Hepatocyte (in vitro differentiated cells): ENCODE measurements at regions not wholly inside any gene's neighbourhood (a gene's known extent, or its start where the extent isn't known, plus 50 kb on each side); places are given as distances from the start of the nearest gene placed in this dataset.

Source experiments
- DNase-seq: peaks from one replicate; pipeline ENCODE4 v3.0.0-alpha.2; 2016; ENCODE audit warnings: low spot score
- H2AFZ ChIP-seq: fragments of 200-600 bp; sonication (generic); 2 replicates; pipeline ENCODE4 v1.6.0; 2016; ENCODE audit warnings: antibody characterized with exemption, mild to moderate bottlenecking
- H3K27ac ChIP-seq: fragments of 200-600 bp; sonication (generic); 2 replicates; pipeline ENCODE4 v1.5.1; 2016; ENCODE audit warnings: mild to moderate bottlenecking
- H3K27me3 ChIP-seq: fragments of 200-600 bp; sonication (generic); 2 replicates; pipeline ENCODE4 v1.6.1; 2016
- H3K36me3 ChIP-seq: fragments of 200-600 bp; sonication (generic); replicated peaks from 2 replicates; pipeline ENCODE4 v1.5.1; 2016; ENCODE audit warnings: low read depth; ENCODE audit not compliant: insufficient read depth
- H3K4me1 ChIP-seq: fragments of 200-600 bp; sonication (generic); 2 replicates; pipeline ENCODE4 v1.5.1; 2016; ENCODE audit warnings: mild to moderate bottlenecking, moderate library complexity; ENCODE audit not compliant: insufficient read depth
- H3K4me2 ChIP-seq: fragments of 200-600 bp; sonication (generic); 2 replicates; pipeline ENCODE4 v1.6.0; 2016
- H3K4me3 ChIP-seq: fragments of 200-600 bp; sonication (generic); 2 replicates; pipeline ENCODE4 v1.5.1; 2016; ENCODE audit warnings: mild to moderate bottlenecking
- H3K79me2 ChIP-seq: fragments of 200-600 bp; sonication (generic); 2 replicates; pipeline ENCODE4 v1.6.0; 2017; ENCODE audit warnings: mild to moderate bottlenecking
- H3K9me2 ChIP-seq: fragments of 200-600 bp; sonication (generic); replicated peaks from 2 replicates; pipeline ENCODE4 v1.6.0; 2017; ENCODE audit warnings: mild to moderate bottlenecking; ENCODE audit not compliant: insufficient read depth
- H3K9me3 ChIP-seq: fragments of 200-600 bp; sonication (generic); 2 replicates; pipeline ENCODE4 v1.5.1; 2016; ENCODE audit warnings: low read depth, mild to moderate bottlenecking
- H4K20me1 ChIP-seq: fragments of 200-600 bp; sonication (generic); 2 replicates; pipeline ENCODE4 v1.6.0; 2016; ENCODE audit warnings: mild to moderate bottlenecking; ENCODE audit not compliant: insufficient read depth, poor library complexity, severe bottlenecking
- EZH2 ChIP-seq: fragments of 200-600 bp; sonication (generic); IDR thresholded peaks from 2 replicates; pipeline ENCODE4 v1.6.1; 2016; ENCODE audit warnings: antibody characterized with exemption, mild to moderate bottlenecking, borderline replicate concordance
- EZH2phosphoT487 ChIP-seq: fragments of 200-600 bp; sonication (generic); IDR thresholded peaks from one replicate; pipeline ENCODE4 v1.6.1; 2018; ENCODE audit warnings: antibody characterized with exemption, mild to moderate bottlenecking, low read depth, moderate library complexity; ENCODE audit not compliant: unreplicated experiment, severe bottlenecking
- WGBS: methylation state at CpG from one replicate; pipeline ENCODE4 v1.1.6; 2016; ENCODE audit warnings: low lambda C conversion rate; ENCODE audit errors: missing lambda C conversion rate; 5-methylcytosine and 5-hydroxymethylcytosine counted together
- TF ChIP-seq, protein P1 (sequence below): fragments of 200-600 bp; sonication (generic); IDR thresholded peaks from 2 replicates; pipeline ENCODE4 v1.5.1; 2016; ENCODE audit warnings: antibody characterized with exemption, mild to moderate bottlenecking; ENCODE audit not compliant: poor library complexity

DNA sequence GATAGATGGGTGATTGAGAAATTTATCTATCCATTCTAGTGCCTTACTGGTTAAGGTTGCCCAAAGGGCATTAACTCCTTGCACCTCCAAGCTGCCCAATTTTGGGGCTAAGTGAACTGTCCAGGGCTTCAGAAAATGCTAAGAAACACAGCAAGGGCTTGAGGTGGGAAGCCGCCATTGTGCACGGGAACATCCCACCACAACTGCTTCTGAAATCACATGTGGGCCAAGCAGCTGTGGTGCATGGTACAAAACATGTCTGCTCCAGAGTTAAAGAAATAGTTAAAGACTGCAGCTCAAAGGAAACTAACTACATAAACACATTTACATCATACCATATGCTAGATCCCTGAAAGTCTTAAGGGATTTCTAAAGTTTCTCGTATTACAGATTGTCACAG is 144.3 kb upstream of the NDST3 start:
- Histone ChIP-seq H3K27ac (no peak overlapping the region), H3K36me3 (no peaks in the 10 kb centered on the region), H3K79me2 (no peaks in the 10 kb centered on the region), H3K27me3 (no peaks in the 10 kb centered on the region), H3K4me3 (no peak overlapping the region), H3K9me2 (no peaks in the 10 kb centered on the region), H3K4me2 (no peak overlapping the region), H3K9me3 (no peaks in the 10 kb centered on the region), H3K4me1 (no peaks in the 10 kb centered on the region), H4K20me1 (no peaks in the 10 kb centered on the region), H2AFZ (no peak overlapping the region)
- no peak for TF ChIP-seq EZH2phosphoT487
- TF ChIP-seq EZH2 = no peak
- TF ChIP-seq, protein P1, sequence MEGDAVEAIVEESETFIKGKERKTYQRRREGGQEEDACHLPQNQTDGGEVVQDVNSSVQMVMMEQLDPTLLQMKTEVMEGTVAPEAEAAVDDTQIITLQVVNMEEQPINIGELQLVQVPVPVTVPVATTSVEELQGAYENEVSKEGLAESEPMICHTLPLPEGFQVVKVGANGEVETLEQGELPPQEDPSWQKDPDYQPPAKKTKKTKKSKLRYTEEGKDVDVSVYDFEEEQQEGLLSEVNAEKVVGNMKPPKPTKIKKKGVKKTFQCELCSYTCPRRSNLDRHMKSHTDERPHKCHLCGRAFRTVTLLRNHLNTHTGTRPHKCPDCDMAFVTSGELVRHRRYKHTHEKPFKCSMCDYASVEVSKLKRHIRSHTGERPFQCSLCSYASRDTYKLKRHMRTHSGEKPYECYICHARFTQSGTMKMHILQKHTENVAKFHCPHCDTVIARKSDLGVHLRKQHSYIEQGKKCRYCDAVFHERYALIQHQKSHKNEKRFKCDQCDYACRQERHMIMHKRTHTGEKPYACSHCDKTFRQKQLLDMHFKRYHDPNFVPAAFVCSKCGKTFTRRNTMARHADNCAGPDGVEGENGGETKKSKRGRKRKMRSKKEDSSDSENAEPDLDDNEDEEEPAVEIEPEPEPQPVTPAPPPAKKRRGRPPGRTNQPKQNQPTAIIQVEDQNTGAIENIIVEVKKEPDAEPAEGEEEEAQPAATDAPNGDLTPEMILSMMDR = no peak
- no peak for DNase-seq
- WGBS = 76% methylated on average over 3 of the region's 3 CpGs

DNA sequence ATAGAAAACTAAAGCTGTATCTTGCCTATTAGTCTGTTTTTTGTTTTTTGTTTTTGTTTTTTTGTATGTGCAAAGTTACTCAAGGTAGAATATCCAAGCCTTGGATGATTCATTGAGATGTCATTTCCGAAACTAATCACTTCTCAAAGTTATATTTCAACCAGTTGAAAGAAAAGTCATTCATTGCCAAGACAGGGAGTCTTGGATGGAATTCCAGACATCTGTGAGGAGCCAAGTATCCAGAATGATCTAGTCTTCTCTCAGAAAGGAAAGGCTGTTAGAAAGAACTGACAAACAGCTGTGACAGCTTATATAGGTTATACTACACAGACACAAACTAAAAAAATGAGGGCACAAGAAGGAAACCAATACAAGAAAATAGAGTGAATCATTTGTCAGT is 141.1 kb upstream of the NDST3 start:
- no peaks in the 10 kb centered on the region for H3K4me1 ChIP-seq
- WGBS = 64% methylated on average over 1 of the region's 1 CpG
- H2AFZ ChIP-seq = no peak overlapping the region
- no peak overlapping the region for H3K4me3 ChIP-seq
- H3K79me2 ChIP-seq = no peaks in the 10 kb centered on the region
- no peaks in the 10 kb centered on the region for H3K9me3 ChIP-seq
- no peaks in the 10 kb centered on the region for H3K9me2 ChIP-seq
- H4K20me1 ChIP-seq = no peaks in the 10 kb centered on the region
- no peak for TF ChIP-seq EZH2
- TF ChIP-seq EZH2phosphoT487 = no peak
- TF ChIP-seq, protein P1 = no peak
- no peaks in the 10 kb centered on the region for H3K36me3 ChIP-seq
- no peak overlapping the region for H3K27ac ChIP-seq
- H3K4me2 ChIP-seq = no peak overlapping the region
- H3K27me3 ChIP-seq = no peaks in the 10 kb centered on the region
- no peak for DNase-seq

DNA sequence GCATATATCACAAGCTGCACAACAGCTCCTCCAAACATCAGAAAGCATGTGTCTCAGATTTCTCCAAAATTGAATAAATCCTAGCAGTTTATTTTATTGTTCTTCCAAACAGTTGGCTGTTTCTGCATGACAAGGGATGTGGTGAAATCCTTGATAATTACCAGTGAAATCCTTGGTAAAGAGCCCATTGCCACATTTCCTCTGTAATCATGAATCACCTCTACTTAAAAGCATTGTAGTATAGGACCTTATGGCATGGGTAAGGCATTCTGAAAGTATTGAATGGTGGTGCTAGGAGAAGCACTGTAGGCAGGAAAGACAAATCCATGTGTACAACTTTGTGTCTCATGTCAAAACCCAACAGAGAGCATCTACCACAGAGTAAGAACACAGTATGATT is 135.8 kb upstream of the NDST3 start:
- H4K20me1 ChIP-seq = no peaks in the 10 kb centered on the region
- no peak overlapping the region for H3K27ac ChIP-seq
- DNase-seq = no peak
- no peak for TF ChIP-seq EZH2
- TF ChIP-seq EZH2phosphoT487 = no peak
- TF ChIP-seq, protein P1 = no peak
- H3K4me1 ChIP-seq = no peaks in the 10 kb centered on the region
- H3K9me3 ChIP-seq = no peaks in the 10 kb centered on the region
- H3K79me2 ChIP-seq = no peaks in the 10 kb centered on the region
- H3K9me2 ChIP-seq = no peaks in the 10 kb centered on the region
- no peaks in the 10 kb centered on the region for H3K36me3 ChIP-seq
- H3K4me3 ChIP-seq = no peak overlapping the region
- H3K27me3 ChIP-seq = no peaks in the 10 kb centered on the region
- no peak overlapping the region for H2AFZ ChIP-seq
- no peak overlapping the region for H3K4me2 ChIP-seq

DNA sequence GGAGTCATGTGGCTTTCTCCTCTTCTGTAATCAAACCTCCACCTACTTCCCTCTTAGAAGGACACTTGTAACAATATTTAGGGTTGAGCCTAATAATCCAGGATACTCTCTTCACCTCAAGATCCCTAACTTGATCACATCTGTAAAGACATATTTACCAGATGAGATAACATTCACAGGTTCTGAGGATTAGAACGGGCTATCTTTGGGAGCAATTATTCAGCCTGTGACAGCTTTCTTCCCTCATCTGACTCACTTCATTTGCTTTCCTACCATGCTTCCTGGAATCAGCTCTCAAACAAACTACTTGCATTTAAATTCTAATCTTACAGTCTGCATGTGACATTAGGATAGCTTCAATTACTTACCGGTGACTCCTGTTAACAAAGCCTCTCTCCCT is 133.5 kb upstream of the NDST3 start:
- peak overlapping the region; percentile 31 for H3K27ac ChIP-seq

More for the DNA sequence above, 133.5 kb upstream of the NDST3 start:
- no peaks in the 10 kb centered on the region for H3K4me1 ChIP-seq
- no peaks in the 10 kb centered on the region for H3K27me3 ChIP-seq
- H3K4me2 ChIP-seq = no peak overlapping the region
- H3K9me2 ChIP-seq = no peaks in the 10 kb centered on the region
- DNase-seq = peak; percentile 18
- no peak overlapping the region for H3K4me3 ChIP-seq
- H3K79me2 ChIP-seq = no peaks in the 10 kb centered on the region
- WGBS = 8% methylated on average over 2 of the region's 2 CpGs
- H3K36me3 ChIP-seq = no peaks in the 10 kb centered on the region
- H2AFZ ChIP-seq = no peak overlapping the region
- TF ChIP-seq, protein P1 = no peak
- TF ChIP-seq EZH2phosphoT487 = no peak
- TF ChIP-seq EZH2 = no peak
- H4K20me1 ChIP-seq = no peaks in the 10 kb centered on the region
- no peaks in the 10 kb centered on the region for H3K9me3 ChIP-seq
